GM19395 (cell line): ENCODE measurements at regions not wholly inside any gene's neighbourhood (a gene's known extent, or its start where the extent isn't known, plus 50 kb on each side); places are given as distances from the start of the nearest gene placed in this dataset.
"Not testable (repeated sequence)": the region's sequence is repeated elsewhere in the genome, so short reads cannot be mapped to it uniquely, and the experiment has no call there.

Experiments used
- ATAC-seq: cut with Tn5 transposase; IDR thresholded peaks from one replicate; pipeline ENCODE4 v1.9.1; 2021; ENCODE audit warnings: mild to moderate bottlenecking, moderate library complexity; ENCODE audit not compliant: unreplicated experiment

GRCh38 chr22:34684278-34684677, 381.7 kb upstream of the ISX start:
- ATAC-seq = not testable (repeated sequence)

DNA sequence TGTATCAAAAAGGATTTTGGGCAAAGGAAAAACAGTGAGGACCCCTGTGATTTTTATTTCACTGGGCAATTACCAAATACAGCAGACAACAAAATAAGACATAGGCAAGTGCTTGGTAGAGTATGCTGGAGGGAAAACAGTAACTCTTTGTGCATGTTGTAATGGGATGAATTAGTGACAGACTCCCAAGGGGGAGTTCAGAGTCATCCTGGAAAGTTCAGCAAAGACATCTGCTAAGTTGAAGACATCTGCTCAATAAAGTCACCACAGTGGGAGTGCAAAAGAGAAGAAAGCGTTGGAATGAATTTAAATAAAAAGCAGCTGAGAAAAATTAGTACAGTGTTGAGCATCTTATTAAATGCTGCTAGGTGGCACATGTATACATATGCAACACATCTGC, 378.8 kb upstream of the ISX start:
- ATAC-seq = no peak

DNA sequence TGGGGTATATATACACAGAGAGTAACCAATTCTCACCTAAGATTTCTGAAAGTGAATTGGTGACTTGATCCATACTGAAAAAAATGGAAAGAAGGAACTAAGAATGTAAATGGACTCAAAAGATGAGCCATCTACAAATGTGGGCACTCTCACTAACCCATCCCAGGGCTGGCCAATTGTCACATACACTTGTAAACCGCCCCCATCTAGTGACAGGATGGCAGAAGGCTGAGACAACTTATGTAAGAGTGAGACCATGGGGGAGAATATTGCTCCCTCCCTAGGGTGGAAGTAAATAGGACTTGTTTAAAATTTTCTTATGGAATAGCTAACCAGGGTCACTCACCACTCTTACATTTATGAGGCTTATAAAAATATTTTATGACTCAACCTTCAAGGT, 377.1 kb upstream of the ISX start:
- ATAC-seq = no peak

DNA sequence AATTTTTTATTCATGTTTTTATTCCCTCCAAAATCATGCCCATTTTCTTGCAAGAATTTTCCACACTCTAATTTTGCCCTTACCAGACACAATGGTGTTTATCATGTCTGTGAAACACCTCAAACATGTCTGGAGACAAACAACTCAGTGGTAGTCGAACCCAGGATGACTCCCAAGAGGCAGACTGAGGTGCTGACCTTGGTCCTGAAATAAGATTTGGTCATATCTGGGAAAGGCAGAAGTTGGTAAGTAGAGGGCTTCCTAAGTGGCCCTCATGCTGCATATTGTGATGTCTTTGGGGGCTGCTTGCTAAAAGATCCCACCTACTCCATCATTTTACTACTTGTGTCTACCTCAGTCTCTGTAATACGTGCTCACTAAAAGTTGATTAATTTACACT, 369.4 kb upstream of the ISX start:
- ATAC-seq = no peak

DNA sequence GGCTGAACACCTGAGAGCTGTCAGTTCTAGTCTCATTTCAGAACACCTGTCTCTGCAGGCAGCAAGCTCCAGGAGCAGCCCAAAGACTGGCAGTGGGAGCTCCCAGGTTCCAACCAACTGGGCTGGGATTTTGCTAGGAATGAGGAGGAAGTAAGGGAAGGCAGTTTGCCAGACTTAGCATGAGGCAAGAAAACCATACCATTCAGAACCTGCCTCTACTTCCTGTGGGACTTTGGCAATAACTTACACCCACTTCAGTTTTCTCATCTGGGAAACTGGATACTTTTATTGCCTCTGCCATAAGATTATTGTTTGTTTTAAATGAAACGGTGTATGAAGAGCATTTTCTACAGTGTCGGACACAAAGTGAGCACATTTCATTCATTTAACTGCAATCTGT, 363.7 kb upstream of the ISX start:
- ATAC-seq = no peak

- ATAC-seq = no peak
Measured at GRCh38 chr22:34709641-34710040, 356.3 kb upstream of the ISX start.

DNA sequence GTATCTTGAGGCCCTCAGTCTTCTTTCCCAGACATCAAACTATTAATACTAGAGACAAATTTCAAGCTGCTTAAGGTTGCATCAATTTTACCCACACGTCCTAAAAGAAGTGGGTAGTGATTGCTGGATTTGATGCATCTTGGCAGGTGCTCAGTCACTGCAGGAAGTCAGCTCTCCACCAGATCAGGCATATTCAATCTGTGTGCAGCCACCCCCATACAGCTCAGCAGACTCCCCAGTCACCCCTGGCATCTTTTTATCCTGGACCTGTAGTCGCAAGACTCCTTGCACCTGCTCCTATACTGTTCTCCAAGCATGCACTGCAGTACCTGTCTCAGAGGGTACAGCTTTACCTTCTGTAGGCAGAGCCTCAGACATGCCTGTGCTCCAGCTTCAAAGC, 343.1 kb upstream of the ISX start:
- ATAC-seq = no peak

DNA sequence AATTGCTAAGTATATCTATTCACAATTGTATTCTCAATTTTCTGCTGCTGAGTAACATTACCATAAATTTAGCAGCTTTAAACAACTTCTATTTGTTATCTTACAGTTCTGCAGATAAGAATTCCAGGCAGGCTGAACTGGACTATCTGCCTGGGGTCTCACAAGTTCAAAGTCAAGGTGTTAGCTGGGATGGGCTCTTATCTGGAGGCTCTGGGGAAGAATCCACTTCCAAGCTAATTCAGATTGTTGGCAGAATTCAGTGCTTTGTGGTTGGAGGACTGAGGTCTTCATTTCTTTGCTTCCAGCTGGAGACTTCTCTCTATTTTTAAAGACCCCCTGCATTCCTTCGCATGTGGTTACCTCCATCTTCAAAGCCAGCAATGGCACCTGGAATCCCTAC, 329.9 kb upstream of the ISX start:
- ATAC-seq = no peak

GRCh38 chr22:34738661-34739400, 327.1 kb upstream of the ISX start:
- no peak for ATAC-seq

- ATAC-seq = no peak
Measured at GRCh38 chr22:34743110-34743751, 322.7 kb upstream of the ISX start.

GRCh38 chr22:34760276-34761008, 305.5 kb upstream of the ISX start:
- ATAC-seq = no peak

- no peak for ATAC-seq
Measured at GRCh38 chr22:34761111-34761510, 304.8 kb upstream of the ISX start.

DNA sequence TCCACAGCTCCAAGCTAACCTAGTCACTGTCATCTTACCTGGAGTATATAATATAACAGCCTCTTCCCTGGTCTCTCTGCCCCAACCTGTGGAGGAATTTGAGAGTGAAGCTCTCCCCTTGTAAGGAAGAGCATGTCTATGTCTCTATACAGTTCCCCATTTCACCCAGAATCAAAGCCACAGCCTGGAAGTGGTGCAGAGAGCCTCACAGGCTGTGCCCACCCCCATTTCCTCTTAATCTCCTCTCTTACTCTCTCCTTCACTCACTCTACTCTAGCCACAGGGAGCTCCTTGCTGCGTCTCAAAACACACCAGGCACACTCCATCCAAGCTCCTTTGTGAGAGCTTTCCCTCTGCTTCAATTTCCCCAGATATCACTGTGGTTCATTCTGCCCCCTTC, 302.5 kb upstream of the ISX start:
- no peak for ATAC-seq

DNA sequence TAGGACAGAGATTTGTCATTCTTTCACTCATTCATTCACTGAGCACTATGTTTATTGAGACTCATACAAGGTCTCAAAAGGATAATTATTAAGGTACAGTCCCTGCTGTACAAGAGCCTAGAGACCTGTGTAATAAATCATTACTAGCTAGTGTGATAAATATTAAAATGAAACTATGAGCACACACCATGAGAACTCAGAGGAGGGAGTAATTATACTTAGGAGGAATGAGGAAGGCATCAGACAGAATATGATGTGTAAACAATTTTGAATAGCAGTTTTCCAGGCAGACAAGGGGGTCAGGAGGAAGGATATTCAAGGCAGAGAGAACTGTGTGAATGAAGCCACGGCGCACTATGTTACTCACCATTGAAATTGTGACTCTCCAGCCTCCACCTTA, 300.8 kb upstream of the ISX start:
- no peak for ATAC-seq

DNA sequence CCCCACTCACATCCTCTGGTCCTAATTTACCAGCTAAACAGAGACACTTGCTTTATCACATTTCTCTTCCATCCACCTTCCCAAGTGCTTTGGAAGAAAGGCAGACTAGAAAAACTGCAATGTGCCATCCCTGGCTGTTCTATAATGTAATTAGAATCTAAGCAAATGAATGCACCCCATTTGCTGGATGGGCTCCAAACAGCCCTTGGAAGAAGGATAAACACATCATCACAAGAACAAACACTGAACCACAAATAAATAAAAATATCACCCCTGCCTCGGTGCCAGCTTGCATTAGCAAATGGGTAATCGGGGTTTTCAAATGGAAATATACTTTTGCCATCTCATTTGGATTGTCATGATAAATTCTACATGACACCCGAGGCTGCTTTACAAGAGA, 296.6 kb upstream of the ISX start:
- ATAC-seq = no peak

GRCh38 chr22:34776817-34777216, 289.1 kb upstream of the ISX start:
- no peak for ATAC-seq

DNA sequence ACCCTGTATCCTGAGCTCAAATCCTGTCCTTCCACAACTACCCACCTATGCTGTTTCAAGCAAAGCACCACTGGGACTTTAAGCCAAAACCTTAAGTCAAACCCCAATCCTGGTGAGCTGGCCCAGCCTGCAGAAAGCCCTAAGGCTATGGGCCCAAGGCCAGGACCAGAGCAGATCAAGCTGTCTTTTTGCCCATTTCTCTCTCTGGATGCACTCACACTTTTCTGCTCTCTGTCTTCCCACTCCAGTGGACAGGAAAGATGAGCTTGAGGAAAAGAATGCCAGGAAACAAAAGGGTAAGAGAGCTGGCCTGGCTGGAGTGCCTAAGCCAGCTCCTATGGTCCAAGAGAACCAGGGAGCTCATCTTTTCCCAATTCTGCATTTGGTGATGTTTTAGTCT, 284.3 kb upstream of the ISX start:
- no peak for ATAC-seq

GRCh38 chr22:34783436-34783835, 282.5 kb upstream of the ISX start:
- no peak for ATAC-seq

DNA sequence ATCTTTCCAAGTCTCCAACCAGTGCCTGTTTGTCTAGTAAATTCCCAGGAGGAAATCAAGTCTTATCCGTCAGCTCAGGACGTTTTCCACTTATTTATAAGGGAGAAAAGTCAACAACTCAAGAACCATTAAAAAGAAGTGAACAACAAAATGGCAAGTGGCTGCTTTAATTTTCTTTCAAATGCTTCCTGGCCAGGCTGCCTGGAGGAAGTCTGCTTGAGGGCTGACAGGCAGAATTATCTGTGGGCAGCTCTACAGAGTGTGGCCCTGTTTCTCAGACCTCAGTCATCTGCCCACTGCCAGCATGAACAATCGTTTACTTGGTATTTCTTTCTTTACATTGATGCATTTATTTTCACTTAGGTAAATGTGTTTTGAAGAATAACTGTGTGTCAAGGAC, 281.9 kb upstream of the ISX start:
- ATAC-seq = no peak

- no peak for ATAC-seq
Measured at GRCh38 chr22:34797826-34798225, 268.1 kb upstream of the ISX start.

DNA sequence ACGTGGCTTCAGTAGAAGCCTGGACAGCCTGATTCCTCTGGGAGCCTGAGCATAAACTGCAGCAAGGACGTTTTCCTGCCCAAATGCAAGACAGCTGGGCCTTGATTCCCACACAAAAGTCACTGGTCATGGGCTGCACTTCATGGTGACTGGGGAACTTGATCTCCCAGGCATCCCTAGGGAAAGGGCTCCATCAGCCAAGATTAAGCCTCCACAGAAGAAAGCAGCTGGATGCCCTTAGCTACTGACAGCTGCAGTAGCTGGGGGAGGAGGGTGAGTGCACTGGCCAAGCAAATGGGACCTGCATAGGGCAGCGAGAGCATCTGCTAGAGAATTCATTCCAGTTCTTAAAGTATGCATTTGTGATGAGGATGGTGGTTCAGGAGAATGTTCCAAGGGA, 267.4 kb upstream of the ISX start:
- no peak for ATAC-seq
